ENCODE measurements at regions not wholly inside any gene's neighbourhood (a gene's known extent, or its start where the extent isn't known, plus 50 kb on each side); places are given as distances from the start of the nearest gene placed in this dataset.
"Not testable (repeated sequence)": the region's sequence is repeated elsewhere in the genome, so short reads cannot be mapped to it uniquely, and the experiment has no call there.

DNA sequence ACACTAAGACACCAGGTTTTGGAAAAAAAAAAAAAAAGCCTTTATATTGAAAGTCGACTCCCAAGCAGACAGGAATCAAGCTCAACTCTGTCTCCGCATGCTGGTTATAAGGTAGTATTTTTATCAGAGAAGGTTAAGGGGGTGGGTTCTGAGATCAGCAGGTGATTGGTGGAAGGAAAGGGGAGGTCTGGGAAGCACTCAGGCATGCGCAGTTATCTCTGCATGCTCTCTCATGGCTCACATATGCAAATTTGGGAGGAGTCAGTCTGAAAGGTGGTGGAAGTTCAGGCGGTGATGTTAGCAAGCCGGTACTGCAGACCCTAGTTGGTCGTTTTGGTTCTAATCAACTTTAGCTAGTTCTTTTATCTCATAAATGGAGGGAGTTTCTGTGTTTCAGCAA, 357.6 kb upstream of the C16orf82 start:
- no peaks in the 10 kb centered on the region for H3K9me3 ChIP-seq (ENCODE audit: control insufficient read depth, insufficient read depth, low read length)
- no peaks in the 10 kb centered on the region for H3K36me3 ChIP-seq (ENCODE audit: insufficient read depth, low read length)
- no peak overlapping the region for H3K9ac ChIP-seq (ENCODE audit: low read depth, low read length)
- no peaks in the 10 kb centered on the region for H3K4me1 ChIP-seq (ENCODE audit: insufficient read depth, low read length)

- Histone ChIP-seq H3K9ac (ENCODE audit: low read depth, low read length) (no peak overlapping the region), H3K36me3 (ENCODE audit: insufficient read depth, low read length) (no peaks in the 10 kb centered on the region), H3K4me1 (ENCODE audit: insufficient read depth, low read length) (no peaks in the 10 kb centered on the region), H3K9me3 (ENCODE audit: control insufficient read depth, insufficient read depth, low read length) (no peaks in the 10 kb centered on the region)
Measured at GRCh38 chr16:26709754-26710153, 357.0 kb upstream of the C16orf82 start.

GRCh38 chr16:26710450-26710849, 356.3 kb upstream of the C16orf82 start:
- Histone ChIP-seq H3K9ac (ENCODE audit: low read depth, low read length) (no peak overlapping the region), H3K4me1 (ENCODE audit: insufficient read depth, low read length) (no peaks in the 10 kb centered on the region), H3K36me3 (ENCODE audit: insufficient read depth, low read length) (no peaks in the 10 kb centered on the region), H3K9me3 (ENCODE audit: control insufficient read depth, insufficient read depth, low read length) (no peaks in the 10 kb centered on the region)

GRCh38 chr16:26712876-26713275, 353.9 kb upstream of the C16orf82 start:
- Histone ChIP-seq H3K36me3 (ENCODE audit: insufficient read depth, low read length) (no peaks in the 10 kb centered on the region), H3K4me1 (ENCODE audit: insufficient read depth, low read length) (no peaks in the 10 kb centered on the region)

GRCh38 chr16:26715969-26716368, 350.8 kb upstream of the C16orf82 start:
- no peaks in the 10 kb centered on the region for H3K4me1 ChIP-seq (ENCODE audit: insufficient read depth, low read length)
- H3K36me3 ChIP-seq (ENCODE audit: insufficient read depth, low read length): no peaks in the 10 kb centered on the region
- H3K9ac ChIP-seq (ENCODE audit: low read depth, low read length): no peak overlapping the region
- no peaks in the 10 kb centered on the region for H3K9me3 ChIP-seq (ENCODE audit: control insufficient read depth, insufficient read depth, low read length)

More at GRCh38 chr16:26712876-26713275, 353.9 kb upstream of the C16orf82 start:
- Histone ChIP-seq H3K9me3 (ENCODE audit: control insufficient read depth, insufficient read depth, low read length) (no peaks in the 10 kb centered on the region), H3K9ac (ENCODE audit: low read depth, low read length) (no peak overlapping the region)

DNA sequence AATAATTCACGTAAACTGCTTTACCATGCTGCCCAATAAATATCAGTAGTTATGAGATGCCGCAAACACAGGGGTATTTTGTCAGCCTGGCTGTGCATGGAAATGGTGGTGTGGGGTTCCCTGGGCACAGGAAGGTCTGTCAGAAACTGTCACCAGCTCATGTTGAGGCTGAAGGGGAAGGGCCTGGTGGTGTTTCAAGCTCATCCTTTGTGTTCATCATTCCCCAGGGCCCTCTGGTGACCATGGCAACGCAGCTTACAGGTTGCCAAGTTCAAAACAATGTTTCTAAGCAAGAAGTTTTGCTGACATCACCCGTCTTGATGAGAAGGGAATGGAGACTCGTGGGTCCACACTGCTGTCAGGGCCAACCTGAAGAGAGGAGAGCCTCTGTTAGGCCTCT, 348.9 kb upstream of the C16orf82 start:
- Histone ChIP-seq H3K4me1 (ENCODE audit: insufficient read depth, low read length) (no peaks in the 10 kb centered on the region), H3K9ac (ENCODE audit: low read depth, low read length) (no peak overlapping the region), H3K36me3 (ENCODE audit: insufficient read depth, low read length) (no peaks in the 10 kb centered on the region), H3K9me3 (ENCODE audit: control insufficient read depth, insufficient read depth, low read length) (no peaks in the 10 kb centered on the region)

GRCh38 chr16:26721290-26721689, 345.4 kb upstream of the C16orf82 start:
- H3K9me3 ChIP-seq (ENCODE audit: control insufficient read depth, insufficient read depth, low read length): no peaks in the 10 kb centered on the region
- no peaks in the 10 kb centered on the region for H3K4me1 ChIP-seq (ENCODE audit: insufficient read depth, low read length)
- H3K9ac ChIP-seq (ENCODE audit: low read depth, low read length): no peak overlapping the region
- no peaks in the 10 kb centered on the region for H3K36me3 ChIP-seq (ENCODE audit: insufficient read depth, low read length)

GRCh38 chr16:26721957-26722356, 344.8 kb upstream of the C16orf82 start:
- H3K9ac ChIP-seq (ENCODE audit: low read depth, low read length); H3K36me3 ChIP-seq (ENCODE audit: insufficient read depth, low read length); H3K4me1 ChIP-seq (ENCODE audit: insufficient read depth, low read length); H3K9me3 ChIP-seq (ENCODE audit: control insufficient read depth, insufficient read depth, low read length): not testable (repeated sequence)

- Histone ChIP-seq H3K4me1 (ENCODE audit: insufficient read depth, low read length) (no peaks in the 10 kb centered on the region), H3K9ac (ENCODE audit: low read depth, low read length) (no peak overlapping the region), H3K9me3 (ENCODE audit: control insufficient read depth, insufficient read depth, low read length) (no peaks in the 10 kb centered on the region), H3K36me3 (ENCODE audit: insufficient read depth, low read length) (no peaks in the 10 kb centered on the region)
Measured at GRCh38 chr16:26724189-26724588, 342.5 kb upstream of the C16orf82 start.

DNA sequence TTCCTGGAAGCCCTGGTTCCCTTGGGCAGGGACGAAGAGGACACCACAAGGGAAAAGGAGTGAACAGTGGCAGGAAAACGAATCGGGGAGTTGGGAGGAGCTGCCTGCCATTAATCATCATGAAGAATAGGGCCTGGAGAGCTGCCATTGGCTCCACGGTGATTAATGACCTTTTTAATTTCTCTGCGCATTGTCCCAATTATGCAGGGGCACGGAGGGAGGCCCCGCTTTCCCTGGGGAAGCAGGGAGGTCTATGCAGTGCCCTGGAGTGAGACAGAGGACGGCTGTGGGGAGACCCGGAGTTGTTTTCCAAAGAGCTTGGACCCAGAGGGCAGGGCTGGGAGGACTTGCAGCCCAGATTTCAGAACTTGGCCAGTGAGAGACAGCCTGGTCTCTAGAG, 338.9 kb upstream of the C16orf82 start:
- H3K4me1 ChIP-seq (ENCODE audit: insufficient read depth, low read length): no peaks in the 10 kb centered on the region
- H3K9me3 ChIP-seq (ENCODE audit: control insufficient read depth, insufficient read depth, low read length): no peaks in the 10 kb centered on the region
- no peak overlapping the region for H3K9ac ChIP-seq (ENCODE audit: low read depth, low read length)
- no peaks in the 10 kb centered on the region for H3K36me3 ChIP-seq (ENCODE audit: insufficient read depth, low read length)

GRCh38 chr16:26729951-26730541, 336.7 kb upstream of the C16orf82 start:
- Histone ChIP-seq H3K9ac (ENCODE audit: low read depth, low read length) (no peak overlapping the region), H3K9me3 (ENCODE audit: control insufficient read depth, insufficient read depth, low read length) (no peaks in the 10 kb centered on the region), H3K4me1 (ENCODE audit: insufficient read depth, low read length) (no peaks in the 10 kb centered on the region), H3K36me3 (ENCODE audit: insufficient read depth, low read length) (no peaks in the 10 kb centered on the region)

DNA sequence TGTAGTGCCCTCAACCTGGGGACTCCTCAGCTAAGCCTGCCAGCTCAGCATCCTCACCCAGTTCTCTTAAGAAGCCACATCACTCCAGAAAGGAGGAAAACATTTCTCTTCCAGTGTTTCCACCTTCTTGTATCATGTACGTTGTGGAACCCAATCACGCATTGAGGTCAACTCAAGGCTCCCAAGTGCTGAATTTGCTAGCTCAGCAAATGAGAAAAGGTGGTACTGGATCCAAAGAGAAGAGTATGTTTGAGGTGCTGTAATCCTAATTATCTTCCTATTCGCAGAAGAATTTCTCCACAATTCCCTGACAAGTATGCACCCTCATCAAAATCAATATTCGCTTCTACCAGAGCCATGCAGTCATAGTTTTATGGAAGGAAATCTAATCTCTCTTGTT, 335.0 kb upstream of the C16orf82 start:
- Histone ChIP-seq H3K9ac (ENCODE audit: low read depth, low read length) (no peak overlapping the region), H3K36me3 (ENCODE audit: insufficient read depth, low read length) (no peaks in the 10 kb centered on the region), H3K9me3 (ENCODE audit: control insufficient read depth, insufficient read depth, low read length) (no peaks in the 10 kb centered on the region), H3K4me1 (ENCODE audit: insufficient read depth, low read length) (no peaks in the 10 kb centered on the region)

DNA sequence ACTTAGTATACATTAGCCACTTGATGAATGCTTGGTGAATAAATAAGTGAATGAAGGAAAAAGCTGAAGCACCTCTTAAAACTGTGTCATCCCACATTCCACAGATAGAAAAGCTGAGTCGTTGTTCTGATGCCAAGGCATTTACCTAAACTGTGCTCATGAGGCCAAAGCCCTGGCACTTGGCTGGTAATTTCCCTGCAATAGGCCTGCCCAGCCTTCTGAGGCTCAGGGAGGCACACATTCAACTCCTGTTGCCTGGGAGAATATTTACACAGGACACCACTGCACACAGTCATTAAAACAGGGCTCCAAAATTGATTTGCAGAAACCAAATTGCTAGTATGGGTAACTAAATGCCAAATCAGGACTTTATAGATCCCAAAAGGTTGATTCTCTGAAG, 333.0 kb upstream of the C16orf82 start:
- no peak overlapping the region for H3K9ac ChIP-seq (ENCODE audit: low read depth, low read length)
- H3K9me3 ChIP-seq (ENCODE audit: control insufficient read depth, insufficient read depth, low read length): no peaks in the 10 kb centered on the region
- H3K4me1 ChIP-seq (ENCODE audit: insufficient read depth, low read length): no peaks in the 10 kb centered on the region
- no peaks in the 10 kb centered on the region for H3K36me3 ChIP-seq (ENCODE audit: insufficient read depth, low read length)

GRCh38 chr16:26735521-26735920, 331.2 kb upstream of the C16orf82 start:
- H3K9me3 ChIP-seq (ENCODE audit: control insufficient read depth, insufficient read depth, low read length): no peaks in the 10 kb centered on the region
- no peak overlapping the region for H3K9ac ChIP-seq (ENCODE audit: low read depth, low read length)
- H3K4me1 ChIP-seq (ENCODE audit: insufficient read depth, low read length): no peaks in the 10 kb centered on the region
- no peaks in the 10 kb centered on the region for H3K36me3 ChIP-seq (ENCODE audit: insufficient read depth, low read length)

- H3K36me3 ChIP-seq (ENCODE audit: insufficient read depth, low read length): no peaks in the 10 kb centered on the region
- no peaks in the 10 kb centered on the region for H3K9me3 ChIP-seq (ENCODE audit: control insufficient read depth, insufficient read depth, low read length)
- H3K4me1 ChIP-seq (ENCODE audit: insufficient read depth, low read length): no peaks in the 10 kb centered on the region
- H3K9ac ChIP-seq (ENCODE audit: low read depth, low read length): no peak overlapping the region
Measured at GRCh38 chr16:26736084-26736483, 330.6 kb upstream of the C16orf82 start.

GRCh38 chr16:26740771-26741170, 326.0 kb upstream of the C16orf82 start:
- Histone ChIP-seq H3K9ac (ENCODE audit: low read depth, low read length) (no peak overlapping the region), H3K36me3 (ENCODE audit: insufficient read depth, low read length) (no peaks in the 10 kb centered on the region), H3K4me1 (ENCODE audit: insufficient read depth, low read length) (no peaks in the 10 kb centered on the region), H3K9me3 (ENCODE audit: control insufficient read depth, insufficient read depth, low read length) (no peaks in the 10 kb centered on the region)

Data from ES-I3 (cell line).